ENCODE measurements at regions not wholly inside any gene's neighbourhood (a gene's known extent, or its start where the extent isn't known, plus 50 kb on each side); places are given as distances from the start of the nearest gene placed in this dataset.

DNA sequence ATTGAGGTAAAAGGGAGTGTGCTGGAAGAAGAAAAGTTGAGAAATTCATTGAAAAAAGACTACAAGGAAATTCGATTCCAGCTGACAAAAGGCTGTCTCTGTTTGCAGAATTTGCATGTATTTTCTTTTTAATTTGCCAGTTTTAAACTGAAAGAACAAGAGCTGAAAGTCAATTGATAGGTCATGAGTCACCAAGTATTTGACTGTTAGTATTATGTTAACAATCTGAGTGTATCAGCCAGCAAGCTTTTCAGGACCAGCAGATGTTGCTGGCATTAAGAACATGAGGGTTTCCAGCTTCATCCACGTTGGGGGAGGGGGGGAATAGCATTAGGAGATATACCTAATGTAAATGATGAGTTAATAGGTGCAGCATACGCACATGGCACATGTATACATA lies 726.7 kb downstream of the METTL15 start:
- TF ChIP-seq, protein P1, sequence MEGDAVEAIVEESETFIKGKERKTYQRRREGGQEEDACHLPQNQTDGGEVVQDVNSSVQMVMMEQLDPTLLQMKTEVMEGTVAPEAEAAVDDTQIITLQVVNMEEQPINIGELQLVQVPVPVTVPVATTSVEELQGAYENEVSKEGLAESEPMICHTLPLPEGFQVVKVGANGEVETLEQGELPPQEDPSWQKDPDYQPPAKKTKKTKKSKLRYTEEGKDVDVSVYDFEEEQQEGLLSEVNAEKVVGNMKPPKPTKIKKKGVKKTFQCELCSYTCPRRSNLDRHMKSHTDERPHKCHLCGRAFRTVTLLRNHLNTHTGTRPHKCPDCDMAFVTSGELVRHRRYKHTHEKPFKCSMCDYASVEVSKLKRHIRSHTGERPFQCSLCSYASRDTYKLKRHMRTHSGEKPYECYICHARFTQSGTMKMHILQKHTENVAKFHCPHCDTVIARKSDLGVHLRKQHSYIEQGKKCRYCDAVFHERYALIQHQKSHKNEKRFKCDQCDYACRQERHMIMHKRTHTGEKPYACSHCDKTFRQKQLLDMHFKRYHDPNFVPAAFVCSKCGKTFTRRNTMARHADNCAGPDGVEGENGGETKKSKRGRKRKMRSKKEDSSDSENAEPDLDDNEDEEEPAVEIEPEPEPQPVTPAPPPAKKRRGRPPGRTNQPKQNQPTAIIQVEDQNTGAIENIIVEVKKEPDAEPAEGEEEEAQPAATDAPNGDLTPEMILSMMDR (IDR thresholded peaks at IDR 0.05) = no peak
- no peak for TF ChIP-seq POLR2A (IDR thresholded peaks at IDR 0.05)

Measured in breast epithelium (tissue), 3 donors.